Kidney (tissue), 13 donors: ENCODE measurements at regions not wholly inside any gene's neighbourhood (a gene's known extent, or its start where the extent isn't known, plus 50 kb on each side); places are given as distances from the start of the nearest gene placed in this dataset.

Experiments used
- DNase-seq, 5 donors: peaks; one replicate each; pipeline ENCODE4 v3.0.0-alpha.2; 2013 to 2020
- FAIRE-seq: peaks from 2 replicates; lab custom pipeline; 2012; peaks lifted over from hg19 to GRCh38; lab: Jason Lieb, UNC
- H3K27ac ChIP-seq, 2 donors: one replicate each; pipeline ENCODE4 v1.7.0; 2013; ENCODE audit warnings: low read depth in 2 of 2, low read length in 2 of 2, inconsistent platforms in 1 of 2
- H3K27me3 ChIP-seq: one replicate; pipeline ENCODE4 v1.7.1; 2013; ENCODE audit warnings: low read length, inconsistent platforms; ENCODE audit not compliant: control insufficient read depth, insufficient read depth
- H3K36me3 ChIP-seq, 3 donors: one replicate each; pipeline versions ENCODE4 v1.7.0 to v1.7.1; 2013; ENCODE audit warnings: low read length in 3 of 3, control low read depth in 1 of 3, inconsistent platforms in 1 of 3; ENCODE audit not compliant: insufficient read depth in 3 of 3, control insufficient read depth in 2 of 3
- H3K4me1 ChIP-seq, 3 donors: one replicate each; pipeline versions ENCODE4 v1.7.0 to v1.7.1; 2013; ENCODE audit warnings: low read length in 3 of 3, inconsistent platforms in 1 of 3, low read depth in 1 of 3; ENCODE audit not compliant: control insufficient read depth in 2 of 3, insufficient read depth in 2 of 3
- H3K4me3 ChIP-seq, 3 donors: one replicate each; pipeline versions ENCODE4 v1.7.0 to v1.8.1; 2013; ENCODE audit warnings: low read length in 3 of 3, control low read depth in 1 of 3, inconsistent platforms in 1 of 3
- H3K9ac ChIP-seq, 3 donors: one replicate each; pipeline versions ENCODE4 v1.7.0 to v1.7.1; 2013; ENCODE audit warnings: low read length in 3 of 3, control low read depth in 1 of 3, inconsistent platforms in 1 of 3
- H3K9me3 ChIP-seq, 3 donors: one replicate each; pipeline versions ENCODE4 v1.7.0 to v1.7.1; 2013; ENCODE audit warnings: low read length in 3 of 3, control low read depth in 1 of 3, inconsistent platforms in 1 of 3; ENCODE audit not compliant: control insufficient read depth in 2 of 3, insufficient read depth in 1 of 3
- CTCF ChIP-seq: IDR thresholded peaks from 3 replicates; pipeline ENCODE4 v1.5.1; 2012; ENCODE audit warnings: mild to moderate bottlenecking, moderate library complexity, borderline replicate concordance; ENCODE audit not compliant: insufficient read depth; ENCODE audit errors: extremely low read depth
- intact Hi-C: fragments of 100-400 bp; cut with DNase I; formaldehyde crosslinking; loops from one replicate; pipeline ENCODE4 v1.11.1; 2022
- donor health status: control.
- donor health status: control.
- donor health status: control.
- donor health status: control.
- donor health status: control.
- donor health status: DM: yes; HTN: yes; CAD: no.
- donor health status: Normal renal cell carcinoma (clear cell type).

- Histone ChIP-seq H3K4me1 (no peaks in the 10 kb centered on the region), H3K27ac (no peak overlapping the region), H3K9me3 (no peaks in the 10 kb centered on the region), H3K27me3 (no peaks in the 10 kb centered on the region), H3K4me3 (no peak overlapping the region), H3K36me3 (no peaks in the 10 kb centered on the region), H3K9ac (no peak overlapping the region)
- FAIRE-seq: no peak
- TF ChIP-seq CTCF: no peak
- intact Hi-C loops: no loop called here
- DNase-seq: no peak
Observed at GRCh38 chr11:103798446-103798845, 238.0 kb upstream of the DDI1 start.

- Histone ChIP-seq H3K36me3 (no peaks in the 10 kb centered on the region), H3K9me3 (no peaks in the 10 kb centered on the region), H3K4me1 (peaks cover 0 to 2% (median 0%) of the 10 kb centered on the region in 3 donors), H3K9ac (no peak overlapping the region), H3K4me3 (no peak overlapping the region), H3K27me3 (no peaks in the 10 kb centered on the region), H3K27ac (peak overlapping the region; percentile 35 to 76)
- TF ChIP-seq CTCF: no peak
- intact Hi-C loops: no loop called here
- no peak for DNase-seq
- no peak for FAIRE-seq
Observed at GRCh38 chr11:103800406-103801114, 235.9 kb upstream of the DDI1 start.

- Histone ChIP-seq H3K36me3 (no peaks in the 10 kb centered on the region), H3K4me1 (peaks cover 0 to 4% (median 0%) of the 10 kb centered on the region in 3 donors), H3K4me3 (no peak overlapping the region), H3K9me3 (no peaks in the 10 kb centered on the region), H3K9ac (no peak overlapping the region), H3K27ac (no peak overlapping the region), H3K27me3 (no peaks in the 10 kb centered on the region)
- intact Hi-C loops: no loop called here
- TF ChIP-seq CTCF: no peak
- DNase-seq: no peak
- FAIRE-seq: no peak
Observed at GRCh38 chr11:103803062-103803461, 233.4 kb upstream of the DDI1 start.

- Histone ChIP-seq H3K9me3 (no peaks in the 10 kb centered on the region), H3K27ac (no peak overlapping the region), H3K27me3 (no peaks in the 10 kb centered on the region), H3K36me3 (no peaks in the 10 kb centered on the region), H3K9ac (no peak overlapping the region), H3K4me1 (peaks cover 0 to 4% (median 0%) of the 10 kb centered on the region in 3 donors), H3K4me3 (peak overlapping the region in 1 of 3 donors; percentile 2)
- no peak for FAIRE-seq
- TF ChIP-seq CTCF: no peak
- intact Hi-C loops: no loop called here
- no peak for DNase-seq
Observed at GRCh38 chr11:103805688-103806009, 230.8 kb upstream of the DDI1 start.
